NCI-H748 (cell line): ENCODE measurements at regions not wholly inside any gene's neighbourhood (a gene's known extent, or its start where the extent isn't known, plus 50 kb on each side); places are given as distances from the start of the nearest gene placed in this dataset.

Experiments used
- DNase-seq: peaks from one replicate; lab custom pipeline; 2025; ENCODE audit not compliant: unreplicated experiment; lab: John Stamatoyannopoulos, UW

- no peak for DNase-seq
These were observed 278.4 kb downstream of the IL15 start for GRCh38 chr4:141914746-141915145.

- DNase-seq = no peak
These were observed 283.3 kb downstream of the IL15 start for GRCh38 chr4:141919649-141920048.

- DNase-seq = no peak
These were observed 284.9 kb downstream of the IL15 start for GRCh38 chr4:141921293-141921692.

GRCh38 chr4:141922236-141922635, 285.9 kb downstream of the IL15 start:
- no peak for DNase-seq

- no peak for DNase-seq
These were observed 290.0 kb downstream of the IL15 start for GRCh38 chr4:141926406-141926805.

- DNase-seq = no peak
These were observed 296.1 kb downstream of the IL15 start for GRCh38 chr4:141932490-141932889.

GRCh38 chr4:141933978-141934377, 297.6 kb downstream of the IL15 start:
- no peak for DNase-seq

GRCh38 chr4:141955696-141956095, 319.3 kb downstream of the IL15 start:
- no peak for DNase-seq

GRCh38 chr4:141957416-141957815, 321.0 kb downstream of the IL15 start:
- DNase-seq = no peak

- DNase-seq = no peak
These were observed 326.1 kb downstream of the IL15 start for GRCh38 chr4:141962486-141962885.

- DNase-seq = no peak
These were observed 335.5 kb downstream of the IL15 start for GRCh38 chr4:141971869-141972268.

GRCh38 chr4:141972950-141973349, 336.6 kb downstream of the IL15 start:
- DNase-seq = no peak
